ENCODE measurements at regions not wholly inside any gene's neighbourhood (a gene's known extent, or its start where the extent isn't known, plus 50 kb on each side); places are given as distances from the start of the nearest gene placed in this dataset.
"Not testable (repeated sequence)": the region's sequence is repeated elsewhere in the genome, so short reads cannot be mapped to it uniquely, and the experiment has no call there.

GRCh38 chr5:20875726-20876125 lies 887.7 kb upstream of the CDH18 start:
- POLR2A ChIA-PET (ENCODE audit: low non-redundant PET); H3K4me3 ChIP-seq (ENCODE audit: low read depth, low read length, poor library complexity, severe bottlenecking); CTCF ChIA-PET; H3K27ac ChIP-seq (ENCODE audit: low read depth, low read length, poor library complexity, severe bottlenecking); intact Hi-C loops (cut with micrococcal nuclease; ENCODE audit: unreplicated experiment); DNase-seq (ENCODE audit: low spot score); BruUV-seq (replicated peaks); H3K27me3 ChIP-seq (replicated peaks; ENCODE audit: insufficient read depth, low read depth, low read length, poor library complexity); H3K36me3 ChIP-seq (ENCODE audit: insufficient read depth, low read length, poor library complexity, severe bottlenecking); H3K4me1 ChIP-seq (ENCODE audit: insufficient read depth, low read length, poor library complexity, severe bottlenecking); H3K9me3 ChIP-seq (ENCODE audit: low read depth, low read length, poor library complexity, severe bottlenecking): not testable (repeated sequence)

- H3K4me1 ChIP-seq (ENCODE audit: insufficient read depth, low read length, poor library complexity, severe bottlenecking); CTCF ChIA-PET; H3K27me3 ChIP-seq (replicated peaks; ENCODE audit: insufficient read depth, low read depth, low read length, poor library complexity); DNase-seq (ENCODE audit: low spot score); H3K27ac ChIP-seq (ENCODE audit: low read depth, low read length, poor library complexity, severe bottlenecking); BruUV-seq (replicated peaks); H3K9me3 ChIP-seq (ENCODE audit: low read depth, low read length, poor library complexity, severe bottlenecking); H3K4me3 ChIP-seq (ENCODE audit: low read depth, low read length, poor library complexity, severe bottlenecking); H3K36me3 ChIP-seq (ENCODE audit: insufficient read depth, low read length, poor library complexity, severe bottlenecking); intact Hi-C loops (cut with micrococcal nuclease; ENCODE audit: unreplicated experiment); POLR2A ChIA-PET (ENCODE audit: low non-redundant PET): not testable (repeated sequence)
Measured at GRCh38 chr5:20865892-20866291, 877.9 kb upstream of the CDH18 start.

GRCh38 chr5:20833081-20833627 lies 845.2 kb upstream of the CDH18 start:
- Histone ChIP-seq H3K27me3 (replicated peaks; ENCODE audit: insufficient read depth, low read depth, low read length, poor library complexity) (no peaks in the 10 kb centered on the region), H3K27ac (ENCODE audit: low read depth, low read length, poor library complexity, severe bottlenecking) (no peak overlapping the region), H3K36me3 (ENCODE audit: insufficient read depth, low read length, poor library complexity, severe bottlenecking) (no peaks in the 10 kb centered on the region), H3K9me3 (ENCODE audit: low read depth, low read length, poor library complexity, severe bottlenecking) (no peaks in the 10 kb centered on the region), H3K4me1 (ENCODE audit: insufficient read depth, low read length, poor library complexity, severe bottlenecking) (no peaks in the 10 kb centered on the region), H3K4me3 (ENCODE audit: low read depth, low read length, poor library complexity, severe bottlenecking) (no peak overlapping the region)
- BruUV-seq (replicated peaks) = no TSS peak
- TF ChIP-seq EZH2 (IDR thresholded peaks at IDR 0.05; ENCODE audit: borderline replicate concordance, low read depth, low read length, poor library complexity, severe bottlenecking) = no peak
- TF ChIP-seq CTCF (conservative IDR thresholded peaks at IDR 0.05; ENCODE audit: low read depth, low read length) = 0 out of 2 replicates have a peak, but pooled peaks have one; percentile 19
- CTCF ChIA-PET = no interaction called here
- intact Hi-C loops (cut with micrococcal nuclease; ENCODE audit: unreplicated experiment) = no loop called here
- POLR2A ChIA-PET (ENCODE audit: low non-redundant PET) = no interaction called here
- DNase-seq (ENCODE audit: low spot score) = peak; percentile 6

GRCh38 chr5:20832204-20833080 lies 844.4 kb upstream of the CDH18 start:
- Histone ChIP-seq H3K4me3 (ENCODE audit: low read depth, low read length, poor library complexity, severe bottlenecking) (no peak overlapping the region), H3K36me3 (ENCODE audit: insufficient read depth, low read length, poor library complexity, severe bottlenecking) (no peaks in the 10 kb centered on the region), H3K27ac (ENCODE audit: low read depth, low read length, poor library complexity, severe bottlenecking) (no peak overlapping the region), H3K9me3 (ENCODE audit: low read depth, low read length, poor library complexity, severe bottlenecking) (no peaks in the 10 kb centered on the region), H3K27me3 (replicated peaks; ENCODE audit: insufficient read depth, low read depth, low read length, poor library complexity) (no peaks in the 10 kb centered on the region), H3K4me1 (ENCODE audit: insufficient read depth, low read length, poor library complexity, severe bottlenecking) (no peaks in the 10 kb centered on the region)
- TF ChIP-seq CTCF (conservative IDR thresholded peaks at IDR 0.05; ENCODE audit: low read depth, low read length) (no peak), EZH2 (IDR thresholded peaks at IDR 0.05; ENCODE audit: borderline replicate concordance, low read depth, low read length, poor library complexity, severe bottlenecking) (no peak)
- ChIA-PET CTCF (no interaction called here), POLR2A (ENCODE audit: low non-redundant PET) (no interaction called here)
- DNase-seq (ENCODE audit: low spot score) = no peak
- BruUV-seq (replicated peaks) = no TSS peak
- intact Hi-C loops (cut with micrococcal nuclease; ENCODE audit: unreplicated experiment) = no loop called here

- H3K4me3 ChIP-seq (ENCODE audit: low read depth, low read length, poor library complexity, severe bottlenecking); H3K36me3 ChIP-seq (ENCODE audit: insufficient read depth, low read length, poor library complexity, severe bottlenecking); DNase-seq (ENCODE audit: low spot score); H3K9me3 ChIP-seq (ENCODE audit: low read depth, low read length, poor library complexity, severe bottlenecking); H3K27me3 ChIP-seq (replicated peaks; ENCODE audit: insufficient read depth, low read depth, low read length, poor library complexity); BruUV-seq (replicated peaks); POLR2A ChIA-PET (ENCODE audit: low non-redundant PET); H3K27ac ChIP-seq (ENCODE audit: low read depth, low read length, poor library complexity, severe bottlenecking); intact Hi-C loops (cut with micrococcal nuclease; ENCODE audit: unreplicated experiment); CTCF ChIA-PET; H3K4me1 ChIP-seq (ENCODE audit: insufficient read depth, low read length, poor library complexity, severe bottlenecking): not testable (repeated sequence)
Measured at GRCh38 chr5:20825951-20826350, 838.0 kb upstream of the CDH18 start.

GRCh38 chr5:20797216-20797615 lies 809.2 kb upstream of the CDH18 start:
- H3K4me3 ChIP-seq (ENCODE audit: low read depth, low read length, poor library complexity, severe bottlenecking); H3K27ac ChIP-seq (ENCODE audit: low read depth, low read length, poor library complexity, severe bottlenecking); intact Hi-C loops (cut with micrococcal nuclease; ENCODE audit: unreplicated experiment); H3K4me1 ChIP-seq (ENCODE audit: insufficient read depth, low read length, poor library complexity, severe bottlenecking); H3K9me3 ChIP-seq (ENCODE audit: low read depth, low read length, poor library complexity, severe bottlenecking); DNase-seq (ENCODE audit: low spot score); BruUV-seq (replicated peaks); POLR2A ChIA-PET (ENCODE audit: low non-redundant PET); CTCF ChIA-PET; H3K36me3 ChIP-seq (ENCODE audit: insufficient read depth, low read length, poor library complexity, severe bottlenecking); H3K27me3 ChIP-seq (replicated peaks; ENCODE audit: insufficient read depth, low read depth, low read length, poor library complexity): not testable (repeated sequence)

All from A673 (cell line).